Prostate gland (tissue), 2 donors: ENCODE measurements at regions not wholly inside any gene's neighbourhood (a gene's known extent, or its start where the extent isn't known, plus 50 kb on each side); places are given as distances from the start of the nearest gene placed in this dataset.

ENCODE experiments used
- DNase-seq: peaks from one replicate; pipeline ENCODE4 v3.0.0-alpha.2; 2019; ENCODE audit warnings: low spot score
- H3K27ac ChIP-seq, 2 donors: fragments of 200-600 bp; sonication (generic); 2 replicates each; pipeline ENCODE4 v1.5.1; 2017 to 2019
- H3K27me3 ChIP-seq: fragments of 200-600 bp; sonication (generic); replicated peaks from 2 replicates; pipeline ENCODE4 v1.5.1; 2019; ENCODE audit not compliant: insufficient read depth
- H3K36me3 ChIP-seq, 2 donors: fragments of 200-600 bp; sonication (generic); 1 replicate in 1 of 2; 2 replicates in 1 of 2; pipeline versions ENCODE4 v1.5.1 to v1.8.1; 2017 to 2019
- H3K4me1 ChIP-seq: fragments of 200-600 bp; sonication (generic); replicated peaks from 2 replicates; pipeline ENCODE4 v1.5.1; 2019
- H3K4me3 ChIP-seq, 2 donors: fragments of 200-600 bp; sonication (generic); 2 replicates each; pipeline ENCODE4 v1.5.1; 2017 to 2019
- H3K9me3 ChIP-seq: fragments of 200-600 bp; sonication (generic); 2 replicates; pipeline ENCODE4 v1.5.1; 2017
- POLR2A ChIP-seq: fragments of 450-650 bp; IDR thresholded peaks from one replicate; pipeline ENCODE4 v1.6.1; 2016; ENCODE audit warnings: antibody characterized with exemption, mild to moderate bottlenecking
- POLR2AphosphoS5 ChIP-seq: sonication (generic); formaldehyde crosslinking; IDR thresholded peaks from one replicate; pipeline ENCODE4 v1.6.1; 2017; ENCODE audit warnings: antibody characterized with exemption
- WGBS: methylation state at CpG from one replicate; pipeline ENCODE4 v1.1.5; 2018; 5-methylcytosine and 5-hydroxymethylcytosine counted together
- intact Hi-C: fragments of 100-400 bp; cut with DNase I; formaldehyde crosslinking; loops from one replicate; pipeline ENCODE4 v1.14.2; 2022
- TF ChIP-seq, protein P1 (sequence below), 4 experiments: fragments of 200-600 bp in 2 of 4; fragments of 450-650 bp in 2 of 4; sonication (generic) in 2 of 4; IDR thresholded peaks; 1 replicate in 3 of 4; 2 replicates in 1 of 4; pipeline ENCODE4 v1.5.1; 2016 to 2019; ENCODE audit warnings: antibody characterized with exemption in 4 of 4, mild to moderate bottlenecking in 2 of 4, moderate library complexity in 2 of 4

DNA sequence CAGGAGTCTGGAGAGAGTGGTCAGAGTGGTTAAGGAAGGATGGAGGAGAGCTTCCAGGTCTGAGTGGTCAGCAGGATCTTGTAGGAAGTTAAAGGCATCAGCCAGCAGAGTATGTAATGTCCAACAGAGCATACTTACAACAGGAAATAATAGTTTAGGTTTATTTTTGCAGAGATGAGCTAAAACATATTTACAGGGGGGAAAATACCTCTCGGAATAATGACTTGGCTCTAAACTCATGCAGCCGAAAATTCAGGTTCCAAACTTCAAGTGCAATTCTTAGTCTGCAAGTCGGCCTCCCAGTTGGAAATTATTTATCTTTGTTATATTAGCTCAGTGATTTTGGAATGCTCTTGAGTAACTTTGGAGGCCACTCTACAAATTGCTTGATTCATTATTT is 385.0 kb upstream of the C2CD4B start:
- 76% methylated on average over 3 of the region's 3 CpGs for WGBS
- intact Hi-C loops = no loop called here
- Histone ChIP-seq H3K4me3 (no peak overlapping the region), H3K36me3 (no peaks in the 10 kb centered on the region), H3K4me1 (peaks cover 9% of the 10 kb centered on the region), H3K9me3 (no peaks in the 10 kb centered on the region), H3K27me3 (no peaks in the 10 kb centered on the region), H3K27ac (no peak overlapping the region)
- no peak for DNase-seq
- TF ChIP-seq POLR2A = no peak
- TF ChIP-seq, protein P1, sequence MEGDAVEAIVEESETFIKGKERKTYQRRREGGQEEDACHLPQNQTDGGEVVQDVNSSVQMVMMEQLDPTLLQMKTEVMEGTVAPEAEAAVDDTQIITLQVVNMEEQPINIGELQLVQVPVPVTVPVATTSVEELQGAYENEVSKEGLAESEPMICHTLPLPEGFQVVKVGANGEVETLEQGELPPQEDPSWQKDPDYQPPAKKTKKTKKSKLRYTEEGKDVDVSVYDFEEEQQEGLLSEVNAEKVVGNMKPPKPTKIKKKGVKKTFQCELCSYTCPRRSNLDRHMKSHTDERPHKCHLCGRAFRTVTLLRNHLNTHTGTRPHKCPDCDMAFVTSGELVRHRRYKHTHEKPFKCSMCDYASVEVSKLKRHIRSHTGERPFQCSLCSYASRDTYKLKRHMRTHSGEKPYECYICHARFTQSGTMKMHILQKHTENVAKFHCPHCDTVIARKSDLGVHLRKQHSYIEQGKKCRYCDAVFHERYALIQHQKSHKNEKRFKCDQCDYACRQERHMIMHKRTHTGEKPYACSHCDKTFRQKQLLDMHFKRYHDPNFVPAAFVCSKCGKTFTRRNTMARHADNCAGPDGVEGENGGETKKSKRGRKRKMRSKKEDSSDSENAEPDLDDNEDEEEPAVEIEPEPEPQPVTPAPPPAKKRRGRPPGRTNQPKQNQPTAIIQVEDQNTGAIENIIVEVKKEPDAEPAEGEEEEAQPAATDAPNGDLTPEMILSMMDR (IDR thresholded peaks at IDR 0.05) = no peak
- no peak for TF ChIP-seq POLR2AphosphoS5

DNA sequence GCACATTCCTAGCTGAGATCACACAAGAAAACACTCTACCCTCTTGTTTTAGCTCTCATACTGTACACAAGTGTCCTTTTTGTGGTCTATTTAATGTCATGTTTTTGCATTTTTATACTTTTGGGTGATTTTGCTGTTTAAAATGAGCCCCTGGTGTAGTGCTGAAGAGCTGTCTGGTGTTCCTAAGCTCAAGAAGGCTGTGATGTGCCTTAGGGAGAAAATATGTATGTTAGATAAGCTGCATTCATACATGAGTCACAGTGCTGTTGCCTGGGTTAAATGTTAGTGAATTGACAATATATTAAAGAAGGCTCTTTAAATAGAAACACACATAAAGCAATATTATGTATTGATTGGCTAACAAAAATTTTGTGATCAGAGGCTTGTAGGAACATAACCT is 387.4 kb upstream of the C2CD4B start:
- no peak for TF ChIP-seq POLR2A
- no peak for TF ChIP-seq POLR2AphosphoS5
- TF ChIP-seq, protein P1 (IDR thresholded peaks at IDR 0.05) = no peak
- intact Hi-C loops = no loop called here

DNA sequence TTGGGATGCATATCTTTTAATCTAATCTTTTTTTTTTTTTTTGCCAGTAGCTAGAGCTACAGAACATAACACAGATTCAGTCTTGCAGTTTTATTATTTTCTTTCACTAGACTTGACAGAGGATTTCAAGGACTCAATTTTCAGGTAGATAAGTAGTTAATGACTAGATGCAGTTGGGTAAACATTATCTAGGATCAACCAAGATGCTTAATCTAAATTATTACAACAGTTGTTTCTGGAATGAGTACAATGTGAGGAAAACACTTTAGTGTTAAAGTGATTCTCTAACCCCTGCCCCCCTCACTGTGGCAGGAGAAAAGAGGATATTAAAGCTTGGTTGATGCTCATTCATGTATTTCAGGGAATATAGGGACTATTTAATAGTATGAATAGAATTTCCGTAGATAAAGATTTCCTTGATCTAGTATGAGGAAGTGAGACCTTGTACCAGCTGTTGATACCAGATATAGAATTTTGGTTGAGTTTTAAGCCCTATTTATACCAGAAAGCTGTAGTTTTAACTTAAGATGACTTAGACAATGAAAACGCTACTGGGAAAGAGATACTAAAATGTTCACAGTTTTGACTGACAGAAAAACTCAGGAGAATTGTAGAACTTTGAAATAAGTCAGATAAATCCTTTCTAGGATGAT is 389.0 kb upstream of the C2CD4B start:
- no peak for TF ChIP-seq POLR2A
- TF ChIP-seq, protein P1 (IDR thresholded peaks at IDR 0.05) = no peak
- Histone ChIP-seq H3K36me3 (no peaks in the 10 kb centered on the region), H3K27ac (no peak overlapping the region), H3K27me3 (no peaks in the 10 kb centered on the region), H3K4me1 (peaks cover 10% of the 10 kb centered on the region), H3K4me3 (no peak overlapping the region), H3K9me3 (no peaks in the 10 kb centered on the region)
- no peak for DNase-seq
- intact Hi-C loops = no loop called here
- WGBS = 77% methylated on average over 2 of the region's 2 CpGs

More for the DNA sequence above, 387.4 kb upstream of the C2CD4B start:
- no peak for DNase-seq
- Histone ChIP-seq H3K27ac (no peak overlapping the region), H3K4me1 (no peaks in the 10 kb centered on the region), H3K4me3 (no peak overlapping the region), H3K36me3 (no peaks in the 10 kb centered on the region), H3K9me3 (no peaks in the 10 kb centered on the region), H3K27me3 (no peaks in the 10 kb centered on the region)

DNA sequence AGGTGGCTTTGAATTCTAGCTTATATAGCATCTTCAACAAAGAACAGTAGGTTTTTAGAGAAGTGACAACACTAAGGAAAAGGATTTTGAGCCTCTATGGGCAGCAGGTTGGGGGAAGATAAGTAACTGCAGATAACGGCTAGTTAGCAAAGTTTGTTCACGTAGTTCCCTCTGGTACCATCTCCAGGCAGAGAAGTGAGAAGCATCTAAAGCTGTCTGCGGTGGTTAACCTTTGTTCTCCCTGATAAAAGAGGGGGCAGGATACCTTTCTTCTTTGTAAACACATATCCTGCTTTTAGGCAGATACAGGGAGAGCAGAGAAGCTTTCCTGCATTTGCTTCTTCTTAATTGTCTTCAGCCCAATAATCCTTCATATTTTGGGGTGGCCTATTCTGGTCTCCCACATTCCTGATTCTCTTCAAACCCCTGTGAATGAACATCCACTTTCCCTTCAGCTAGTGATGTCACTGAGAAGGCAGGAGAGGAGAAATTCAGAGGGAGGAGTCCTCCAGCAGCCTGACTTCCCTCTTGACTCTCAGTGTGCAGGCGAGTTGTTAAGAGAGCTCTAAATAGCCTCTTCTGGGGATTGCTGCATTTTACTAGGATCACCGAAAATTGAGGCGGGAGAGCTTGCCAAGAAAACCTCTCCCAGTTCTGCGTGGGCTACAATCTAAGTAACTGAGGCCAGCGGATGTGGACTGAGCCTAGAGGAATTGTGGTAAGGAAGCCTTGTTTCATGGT is 393.7 kb upstream of the C2CD4B start:
- intact Hi-C loops = no loop called here
- Histone ChIP-seq H3K4me3 (no peak overlapping the region), H3K27me3 (no peaks in the 10 kb centered on the region), H3K27ac (no peak overlapping the region), H3K9me3 (no peaks in the 10 kb centered on the region), H3K36me3 (no peaks in the 10 kb centered on the region), H3K4me1 (peaks cover 10% of the 10 kb centered on the region)
- 64% methylated on average over 8 of the region's 8 CpGs for WGBS
- DNase-seq = no peak
- TF ChIP-seq POLR2AphosphoS5 = no peak
- no peak for TF ChIP-seq POLR2A
- TF ChIP-seq, protein P1 (IDR thresholded peaks at IDR 0.05) = no peak

DNA sequence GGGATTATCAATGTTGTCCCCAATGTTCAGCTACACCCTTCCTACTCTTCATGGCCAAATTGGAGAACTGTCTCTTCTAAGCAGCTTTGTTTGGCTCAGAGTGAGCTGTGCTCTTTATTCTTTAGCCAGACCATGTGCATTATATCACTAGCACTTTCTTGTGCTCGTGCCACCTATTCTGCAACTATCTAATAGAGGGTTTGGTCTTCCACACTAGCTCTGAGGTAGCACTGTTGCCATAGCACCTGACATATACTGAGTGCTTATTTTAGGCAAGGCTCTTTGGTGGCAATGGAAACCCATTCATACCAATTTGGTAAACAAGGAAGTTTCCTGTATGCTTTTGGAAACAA is 394.3 kb upstream of the C2CD4B start:
- H3K27me3 ChIP-seq = no peaks in the 10 kb centered on the region
- no peak overlapping the region for H3K4me3 ChIP-seq
- no peaks in the 10 kb centered on the region for H3K9me3 ChIP-seq
- intact Hi-C loops = no loop called here
- WGBS = 33% methylated on average over 1 of the region's 1 CpG
- no peak overlapping the region for H3K27ac ChIP-seq
- TF ChIP-seq POLR2AphosphoS5 (no peak), POLR2A (no peak)
- TF ChIP-seq, protein P1 (IDR thresholded peaks at IDR 0.05) = no peak
- no peak for DNase-seq
- H3K36me3 ChIP-seq = no peaks in the 10 kb centered on the region
- peaks cover 10% of the 10 kb centered on the region for H3K4me1 ChIP-seq
